ENCODE measurements at regions not wholly inside any gene's neighbourhood (a gene's known extent, or its start where the extent isn't known, plus 50 kb on each side); places are given as distances from the start of the nearest gene placed in this dataset.
"Not testable (repeated sequence)": the region's sequence is repeated elsewhere in the genome, so short reads cannot be mapped to it uniquely, and the experiment has no call there.

DNA sequence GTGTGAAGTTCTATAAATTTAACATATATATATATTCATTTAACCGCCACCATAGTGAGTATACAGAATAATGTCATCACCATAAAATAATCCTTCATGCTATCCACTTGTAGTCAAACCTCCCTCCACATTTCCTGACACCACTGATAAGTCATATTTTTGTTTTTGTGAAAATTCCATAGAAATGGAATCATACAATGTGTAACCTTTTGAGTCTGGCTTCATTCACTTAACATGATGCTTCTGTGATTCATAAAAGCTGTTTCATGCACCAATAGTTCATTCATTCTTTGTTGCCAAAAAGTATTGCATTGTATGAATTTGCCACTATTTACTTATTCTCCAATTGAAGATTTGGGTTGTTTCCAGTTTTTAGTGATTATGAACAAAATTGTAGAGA is 497.5 kb upstream of the PCDH20 start:
- no peak for DNase-seq (ENCODE audit: low read depth in 2 of 2)

DNA sequence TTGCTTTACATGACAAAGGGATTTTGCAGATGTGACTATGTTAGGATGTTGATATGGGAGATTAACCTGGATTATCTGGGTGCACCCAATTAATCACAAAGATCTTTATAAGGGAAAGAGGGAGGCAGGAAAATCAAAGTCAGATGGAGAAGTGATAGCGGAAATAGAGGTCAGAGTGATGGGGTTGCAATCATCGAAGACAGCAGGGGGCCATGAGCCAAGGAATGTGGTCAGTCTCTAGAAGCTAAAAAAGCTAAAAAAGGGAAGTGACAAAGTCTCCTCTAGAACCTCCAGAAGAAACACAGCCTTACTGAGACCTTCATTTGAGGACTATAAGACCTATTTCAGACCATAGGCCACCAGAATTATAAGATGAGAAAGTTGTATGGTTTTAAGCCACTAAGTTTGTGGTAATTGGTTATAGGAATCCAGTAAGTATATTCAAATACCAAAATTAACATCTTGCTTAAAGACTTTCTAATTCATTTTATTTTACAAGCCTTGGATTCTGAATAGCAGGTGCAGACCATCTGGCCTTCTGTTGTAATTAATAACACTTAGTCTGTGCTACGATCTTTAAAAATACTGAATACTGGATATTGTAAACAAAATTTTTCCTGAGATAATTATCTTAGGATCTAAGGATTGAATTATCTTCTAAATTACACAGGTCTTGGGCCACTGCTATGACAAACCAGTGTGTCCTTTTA is 493.4 kb upstream of the PCDH20 start:
- no peak for DNase-seq (ENCODE audit: low read depth in 2 of 2)

DNA sequence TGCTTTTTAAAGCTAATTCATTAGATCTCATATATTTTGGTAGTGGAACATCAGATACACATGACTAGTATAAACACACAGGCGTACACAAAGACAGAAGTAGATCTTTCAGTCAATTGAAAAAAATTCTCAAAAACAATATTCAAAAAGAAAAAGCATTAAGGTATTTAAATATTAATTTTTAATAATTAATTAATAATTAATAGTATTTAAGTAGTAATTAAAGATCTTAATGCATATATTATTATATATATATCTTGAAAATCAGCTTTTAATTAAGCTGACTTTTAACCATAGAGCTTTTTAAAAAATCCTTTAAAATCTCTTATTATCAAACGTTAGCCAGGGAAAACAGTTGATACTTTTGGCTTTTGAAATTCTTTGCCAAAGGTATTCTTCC is 489.4 kb upstream of the PCDH20 start:
- no peak for DNase-seq (ENCODE audit: low read depth in 2 of 2)

DNA sequence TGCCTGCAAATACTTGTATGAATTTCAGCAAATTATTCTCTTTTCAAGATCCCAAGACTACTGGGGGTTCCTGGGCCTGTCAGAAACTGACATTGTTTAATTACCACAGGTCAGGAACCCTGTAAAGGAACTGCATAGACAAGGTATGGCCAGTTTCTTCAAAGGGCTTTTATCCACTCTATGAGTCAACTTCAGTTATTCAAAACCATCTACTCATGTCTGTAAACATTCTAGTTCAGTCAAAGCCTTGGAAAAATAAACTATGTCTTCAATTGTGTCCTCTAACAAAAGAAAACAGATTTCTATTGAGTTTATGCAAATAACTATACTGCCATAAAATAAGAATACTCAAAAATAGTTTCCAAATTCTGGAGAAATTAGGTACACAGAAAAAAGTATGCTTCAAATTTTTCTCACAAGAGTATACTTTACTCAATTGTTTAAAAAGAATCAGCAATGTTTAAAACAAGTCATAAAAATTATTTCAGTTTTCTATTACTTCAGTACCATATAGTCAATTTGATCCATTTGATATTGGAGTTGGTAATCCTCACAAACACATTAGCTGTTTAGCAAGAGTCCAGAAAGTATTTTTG is 486.4 kb upstream of the PCDH20 start:
- DNase-seq (ENCODE audit: low read depth in 2 of 2): no peak

DNA sequence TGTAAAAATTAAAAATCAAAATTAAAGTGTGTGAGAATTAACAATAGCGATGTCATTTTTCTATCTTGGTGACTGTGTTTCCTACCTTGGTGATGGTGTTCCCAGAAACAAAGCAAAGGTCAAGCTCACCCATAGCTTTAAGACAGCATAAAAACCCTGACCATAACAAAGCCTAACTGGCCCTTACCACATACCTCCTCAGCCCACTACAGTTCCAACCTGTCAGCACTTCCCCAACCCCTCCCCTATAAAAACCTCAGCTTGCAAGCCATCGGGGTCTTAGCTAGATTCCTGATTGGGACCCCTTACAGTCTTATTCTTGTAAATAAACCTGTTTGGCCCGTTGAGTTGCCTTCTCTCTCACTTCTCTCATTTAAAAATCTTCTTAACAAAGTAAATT is 484.4 kb upstream of the PCDH20 start:
- no peak for DNase-seq (ENCODE audit: low read depth in 2 of 2)

DNA sequence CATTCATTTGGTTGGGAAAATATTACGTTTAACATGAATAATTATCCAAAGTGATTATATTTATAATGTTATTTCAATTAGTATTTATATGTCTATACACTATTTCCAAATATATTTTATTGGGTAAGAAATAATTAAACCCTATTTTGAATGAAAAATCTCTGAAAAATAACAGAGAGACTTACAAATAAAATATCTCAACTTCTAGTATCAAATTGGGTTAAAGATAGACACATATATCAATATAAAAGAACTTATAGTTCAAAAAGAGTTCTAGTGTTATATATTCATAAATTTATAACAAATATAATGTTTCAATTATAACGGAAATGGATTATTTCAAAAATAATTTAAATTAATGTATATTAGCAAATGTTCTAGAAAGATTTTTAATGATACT is 482.6 kb upstream of the PCDH20 start:
- DNase-seq (ENCODE audit: low read depth in 2 of 2): no peak

DNA sequence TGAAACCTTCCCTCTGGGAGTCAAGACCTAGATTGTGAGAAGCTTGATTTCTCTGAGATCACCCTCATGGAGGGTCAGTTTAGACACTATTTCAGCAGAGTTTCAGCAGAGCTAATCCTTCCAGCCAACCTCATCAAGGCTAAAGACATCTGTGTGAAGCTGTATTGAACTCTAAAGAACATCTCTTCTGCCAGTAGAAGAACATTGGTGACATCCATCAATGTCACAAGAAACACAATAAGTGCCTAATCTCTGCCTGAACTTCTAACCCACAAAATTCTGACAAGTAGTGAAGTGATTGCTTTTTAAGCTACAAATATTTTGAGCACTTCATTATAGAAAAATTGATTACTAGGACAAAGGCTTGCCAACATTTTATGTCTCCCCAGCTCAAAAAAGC is 475.8 kb upstream of the PCDH20 start:
- DNase-seq (ENCODE audit: low read depth in 2 of 2): no peak

DNA sequence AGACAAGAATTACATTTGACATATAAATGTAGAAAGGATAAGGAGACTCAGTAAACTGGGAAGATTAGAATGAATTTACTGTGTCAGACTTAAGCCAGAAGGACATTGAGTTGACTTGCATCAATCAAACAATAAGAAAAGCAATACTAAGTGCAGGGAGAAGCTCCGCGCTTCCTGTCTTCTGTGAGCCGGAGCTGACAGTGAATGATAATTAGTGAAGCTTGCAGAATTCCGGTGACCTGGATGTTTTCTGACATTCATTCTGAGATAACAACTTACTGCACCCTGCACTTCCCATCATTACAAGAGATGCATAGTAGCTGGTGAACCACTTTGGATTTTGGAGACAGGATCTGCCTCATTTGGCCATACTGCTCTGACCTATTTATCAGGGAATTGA is 469.2 kb upstream of the PCDH20 start:
- DNase-seq (ENCODE audit: low read depth in 2 of 2): no peak

DNA sequence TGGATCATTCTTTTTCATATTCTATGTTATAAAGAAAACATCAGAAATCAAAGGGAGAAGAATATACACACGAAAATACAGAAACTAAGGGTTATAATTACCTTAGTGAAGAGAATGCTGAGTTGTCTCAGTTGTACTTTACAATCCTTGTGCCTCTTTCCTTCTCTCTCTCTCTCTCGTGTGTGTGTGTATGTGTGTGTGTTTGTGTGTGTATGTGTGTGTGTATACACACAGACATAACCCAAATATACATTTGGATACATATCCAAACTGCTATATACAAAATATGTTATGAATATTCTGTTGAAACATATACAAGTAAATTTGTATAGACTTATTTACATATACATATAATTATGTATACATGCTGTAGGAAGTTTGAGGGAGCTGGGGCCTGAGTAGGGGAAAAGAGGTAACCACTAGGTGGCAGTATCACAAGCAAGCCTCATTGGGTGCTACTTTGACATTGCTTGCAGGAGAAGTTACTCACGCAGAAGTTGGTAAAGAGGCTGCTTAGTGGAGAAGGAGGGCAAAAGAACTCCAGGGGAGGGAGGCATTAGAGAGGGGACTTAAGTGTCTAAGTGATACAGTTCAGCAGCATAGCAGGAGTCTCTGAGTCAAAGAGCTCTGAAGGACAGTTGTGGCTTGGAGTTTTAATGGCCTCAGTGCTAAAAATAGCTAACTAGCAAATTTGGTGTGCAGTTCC is 465.1 kb upstream of the PCDH20 start:
- no peak for DNase-seq (ENCODE audit: low read depth in 2 of 2)

DNA sequence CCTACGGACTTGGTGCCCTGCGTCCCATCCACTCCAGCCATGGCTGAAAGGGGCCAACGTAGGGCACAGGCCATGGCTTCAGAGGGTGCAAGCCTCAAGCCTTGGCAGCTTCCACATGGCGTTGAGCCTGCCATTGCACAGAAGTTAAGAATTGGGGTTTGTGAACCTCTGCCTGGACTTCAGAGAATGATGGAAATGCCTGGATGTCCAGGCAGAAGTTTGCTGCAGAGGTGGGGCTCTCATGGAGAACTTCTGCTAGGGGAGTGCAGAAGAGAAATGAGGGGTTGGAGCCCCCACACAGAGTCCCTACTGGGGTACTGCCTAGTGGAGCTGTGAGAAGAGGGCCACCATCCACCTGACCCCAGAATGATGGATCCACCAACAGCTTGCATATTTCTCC is 462.9 kb upstream of the PCDH20 start:
- DNase-seq (ENCODE audit: low read depth in 2 of 2): not testable (repeated sequence)

DNA sequence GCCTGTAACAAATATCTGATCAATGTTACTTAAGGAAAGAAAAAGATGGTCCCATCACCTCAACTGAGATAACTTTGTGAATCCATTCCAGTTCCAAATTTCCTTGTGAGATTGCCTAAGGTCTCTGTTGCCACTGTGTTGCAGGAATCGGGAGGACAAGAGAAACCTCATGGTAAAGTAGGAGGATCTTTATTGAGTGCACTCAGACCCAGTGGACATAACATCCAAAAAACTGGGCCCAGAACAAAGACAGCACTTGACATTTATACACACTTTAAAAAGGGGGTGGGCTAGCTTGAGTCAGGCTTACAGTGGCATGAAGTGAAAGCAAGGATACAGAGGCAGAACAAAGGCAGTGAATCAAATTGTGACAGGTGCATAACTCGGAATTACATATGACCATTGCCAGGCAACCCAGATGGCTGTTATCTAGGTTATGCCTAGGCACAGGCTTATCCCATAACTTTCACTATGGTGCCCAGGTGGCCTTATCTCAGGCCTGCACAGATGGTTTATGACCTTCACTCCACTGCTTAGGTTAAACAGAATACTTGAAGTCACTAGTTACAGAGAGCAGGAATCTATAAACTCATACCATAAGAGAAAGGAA is 459.4 kb upstream of the PCDH20 start:
- no peak for DNase-seq (ENCODE audit: low read depth in 2 of 2)

DNA sequence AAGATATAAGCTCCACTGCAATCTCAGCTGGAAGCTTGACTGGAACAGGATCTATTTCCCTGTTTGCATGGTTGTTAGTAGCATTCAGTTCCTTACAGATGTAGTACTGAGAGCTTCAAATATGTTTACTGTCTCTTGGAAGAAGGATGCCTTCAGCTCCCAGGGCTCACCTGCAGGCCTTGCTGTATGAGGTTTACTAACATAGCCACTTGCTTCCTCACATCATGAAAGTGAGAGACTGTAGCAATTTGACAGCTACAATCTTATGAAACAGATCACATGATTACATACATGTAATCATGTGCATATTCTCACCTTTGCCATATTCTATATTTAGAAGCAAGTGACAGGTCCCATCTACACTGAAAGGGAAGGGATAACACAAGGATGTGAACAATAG is 458.1 kb upstream of the PCDH20 start:
- DNase-seq (ENCODE audit: low read depth in 2 of 2): no peak

DNA sequence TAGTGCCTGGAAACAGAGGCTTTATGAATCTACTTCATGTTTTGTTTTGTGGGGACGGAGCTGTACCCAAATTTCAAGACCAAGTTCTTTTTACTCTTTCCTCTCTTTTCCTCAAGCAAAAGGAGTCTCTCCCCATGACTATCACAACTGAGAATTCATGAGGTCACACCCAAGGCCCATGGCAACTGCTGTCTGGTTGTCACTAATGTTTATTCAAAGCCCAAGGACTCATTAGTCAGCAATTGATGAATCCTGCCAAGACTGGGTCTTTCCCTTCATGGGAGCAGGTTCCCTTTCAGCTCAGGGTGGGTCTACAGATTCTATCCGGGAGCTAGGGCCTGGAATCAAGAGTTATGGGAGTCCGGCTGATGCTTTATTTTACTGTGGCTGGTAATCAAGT is 441.5 kb upstream of the PCDH20 start:
- no peak for DNase-seq (ENCODE audit: low read depth in 2 of 2)

DNA sequence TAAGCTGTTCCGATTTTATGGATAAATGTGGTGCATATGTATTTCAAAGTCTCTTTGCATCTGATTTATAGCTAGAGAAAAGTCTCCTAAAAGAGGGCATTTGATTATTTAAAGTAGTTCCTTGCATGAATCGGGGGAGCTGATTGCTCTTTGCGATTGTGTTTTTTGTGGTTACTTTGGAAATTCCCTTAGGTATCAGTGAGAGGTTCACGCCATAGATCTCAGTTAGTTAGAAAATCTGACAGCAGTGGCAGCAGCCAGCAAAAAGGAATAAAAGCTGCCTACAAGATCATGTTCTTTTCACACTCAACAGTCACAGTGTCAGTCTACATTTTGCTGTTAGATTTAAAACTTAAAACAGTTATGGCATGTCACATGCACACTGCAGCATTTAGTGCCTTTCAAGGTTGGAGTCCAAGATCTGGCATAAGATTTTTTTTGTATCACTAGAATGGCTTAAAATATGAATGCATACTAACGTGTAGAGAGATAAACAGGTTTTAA is 436.5 kb upstream of the PCDH20 start:
- no peak for DNase-seq (ENCODE audit: low read depth in 2 of 2)

DNA sequence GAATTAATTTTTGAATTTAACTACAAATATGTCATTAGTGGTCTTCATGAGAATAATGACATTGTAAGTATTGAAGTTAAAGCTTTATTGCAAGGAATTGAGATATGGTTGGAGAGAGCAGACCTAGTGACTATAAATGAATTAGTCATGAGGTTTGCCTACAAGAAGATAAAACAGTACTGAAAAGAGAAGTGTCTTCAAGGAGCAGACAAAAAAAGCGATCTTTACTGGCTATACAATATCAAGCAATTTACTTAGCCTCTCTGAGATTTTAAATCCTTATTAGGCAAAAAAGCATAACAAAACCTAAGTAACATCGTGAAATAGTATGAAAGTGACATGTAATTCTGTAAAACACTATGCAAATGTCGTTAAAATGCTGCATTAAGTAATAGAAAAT is 435.1 kb upstream of the PCDH20 start:
- DNase-seq (ENCODE audit: low read depth in 2 of 2): no peak

DNA sequence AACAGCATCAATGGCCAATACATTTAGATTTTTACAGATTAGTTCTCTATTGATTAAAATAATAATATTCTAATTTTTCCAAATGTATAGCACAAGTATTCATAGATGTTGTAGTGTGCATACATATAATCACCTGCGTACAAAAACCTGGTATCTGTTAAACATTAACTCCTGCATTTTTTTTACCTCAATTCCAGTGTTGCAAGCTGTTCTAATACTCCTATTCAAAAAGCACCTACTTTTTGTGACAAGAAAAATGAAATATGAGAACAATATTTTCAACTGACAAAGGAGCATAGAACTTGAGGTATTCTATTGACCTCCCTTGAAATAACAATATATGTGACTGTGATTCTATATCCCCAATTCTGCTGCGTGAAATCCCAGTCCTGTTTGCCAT is 422.9 kb upstream of the PCDH20 start:
- DNase-seq (ENCODE audit: low read depth in 2 of 2): no peak

DNA sequence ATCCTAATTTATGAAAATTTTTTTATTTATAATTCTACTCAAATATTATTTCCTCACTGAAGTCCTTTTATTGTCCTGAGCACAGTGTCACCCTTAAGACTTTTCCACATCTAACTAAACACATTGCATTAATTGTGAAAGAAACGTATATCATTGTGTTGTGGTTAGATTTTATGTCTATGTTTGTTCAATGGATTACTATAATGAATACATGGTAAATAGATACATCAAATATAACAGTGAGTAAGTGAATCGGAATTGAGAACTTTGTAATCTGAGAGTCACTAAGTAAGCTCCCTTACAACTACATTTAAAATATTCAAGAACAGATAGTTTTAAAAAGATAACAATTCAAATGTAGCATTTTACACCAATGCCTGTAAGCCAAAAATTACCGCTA is 417.6 kb upstream of the PCDH20 start:
- DNase-seq (ENCODE audit: low read depth in 2 of 2): no peak

DNA sequence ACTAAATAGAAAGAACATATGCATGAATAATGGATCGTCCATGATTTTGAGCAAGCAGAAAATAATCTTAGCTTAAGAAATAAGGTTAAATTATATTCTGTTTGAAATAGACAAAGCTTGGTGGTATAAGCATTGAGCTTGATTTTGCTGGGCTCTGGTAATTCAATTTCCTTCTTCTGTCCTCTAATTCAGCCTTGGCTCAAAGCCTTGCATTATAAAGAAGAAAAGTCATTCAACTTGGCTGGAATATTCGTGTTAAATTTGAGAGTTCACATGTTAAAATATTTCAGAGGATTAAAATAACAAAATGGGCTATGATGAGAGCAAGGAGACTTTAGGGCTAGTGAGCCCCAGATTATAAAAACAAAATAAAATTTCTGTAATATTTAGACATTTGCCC is 415.4 kb upstream of the PCDH20 start:
- no peak for DNase-seq (ENCODE audit: low read depth in 2 of 2)

DNA sequence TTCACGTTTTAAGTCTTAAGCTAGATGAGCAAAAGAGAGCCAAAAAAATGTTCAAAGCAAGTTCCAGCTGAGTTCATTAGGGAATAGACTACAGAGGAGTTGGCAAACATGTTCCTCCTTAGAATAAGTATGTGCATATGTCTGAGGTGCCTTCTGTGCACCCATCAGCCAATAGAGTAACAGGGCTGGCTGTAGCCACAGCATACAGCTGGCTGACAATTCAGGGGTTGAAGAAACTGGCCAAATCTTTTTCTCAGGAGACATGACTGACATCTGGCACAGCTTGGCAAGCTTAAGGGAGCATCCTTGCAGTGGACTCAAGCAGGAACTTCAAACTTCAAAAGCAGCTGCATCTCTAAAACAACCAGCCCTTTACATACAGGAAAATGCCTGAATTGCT is 414.8 kb upstream of the PCDH20 start:
- DNase-seq (ENCODE audit: low read depth in 2 of 2): no peak

DNA sequence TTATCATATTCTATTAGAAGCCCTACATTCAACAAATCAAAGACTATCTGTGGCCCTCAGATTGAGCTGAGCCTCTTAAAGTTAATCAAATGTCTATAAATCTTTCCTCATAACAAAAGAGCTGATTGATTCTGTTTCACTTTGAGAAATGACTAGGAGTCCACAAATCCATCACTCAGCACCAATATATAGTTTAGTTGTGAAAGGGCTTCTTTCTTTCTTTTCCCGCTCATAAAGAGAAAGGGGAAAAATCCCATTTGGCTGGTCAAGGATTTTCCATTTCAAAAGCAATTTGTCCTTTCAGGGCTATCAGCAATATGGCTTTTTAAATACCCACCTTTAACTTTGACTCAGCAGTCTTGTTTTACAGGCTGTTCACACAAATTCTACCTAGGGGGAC is 408.5 kb upstream of the PCDH20 start:
- DNase-seq (ENCODE audit: low read depth in 2 of 2): no peak

DNA sequence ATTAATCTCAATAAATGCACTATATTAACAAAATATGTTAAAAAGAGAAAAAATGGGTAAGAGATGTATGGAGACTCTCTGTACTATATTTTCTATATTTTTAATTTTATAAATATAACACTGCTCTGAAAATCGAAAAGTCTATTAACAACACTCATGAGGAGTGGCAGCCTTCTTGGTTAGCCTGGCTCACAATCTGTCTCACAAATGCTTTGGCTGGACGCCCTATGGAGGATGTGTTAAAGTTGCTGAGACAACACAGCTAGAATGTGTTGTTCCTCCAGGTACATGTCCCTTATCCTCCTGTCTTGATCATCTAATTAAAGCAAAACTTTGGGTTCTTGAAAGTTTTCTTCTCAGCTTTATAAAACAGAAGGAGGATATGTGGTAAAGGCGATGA is 396.6 kb upstream of the PCDH20 start:
- DNase-seq (ENCODE audit: low read depth in 2 of 2): no peak

DNA sequence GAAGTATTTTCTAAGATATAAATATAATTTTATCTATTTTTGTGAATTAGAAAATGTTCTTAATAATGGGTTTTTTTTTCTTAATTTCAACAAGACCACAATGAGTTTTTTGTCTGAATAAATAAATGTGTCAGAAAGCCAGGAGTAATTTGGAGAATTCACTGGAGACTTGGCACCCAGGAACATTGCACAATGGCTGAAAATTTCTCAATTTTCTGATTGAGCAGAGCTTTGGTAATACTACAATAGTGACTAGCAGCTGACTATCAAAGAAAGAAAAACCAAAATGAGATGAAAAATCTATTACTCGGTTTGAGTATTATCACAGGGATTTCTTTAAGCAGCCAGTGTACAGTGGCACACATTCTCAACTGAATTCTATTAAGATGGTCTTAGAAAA is 394.4 kb upstream of the PCDH20 start:
- no peak for DNase-seq (ENCODE audit: low read depth in 2 of 2)

DNA sequence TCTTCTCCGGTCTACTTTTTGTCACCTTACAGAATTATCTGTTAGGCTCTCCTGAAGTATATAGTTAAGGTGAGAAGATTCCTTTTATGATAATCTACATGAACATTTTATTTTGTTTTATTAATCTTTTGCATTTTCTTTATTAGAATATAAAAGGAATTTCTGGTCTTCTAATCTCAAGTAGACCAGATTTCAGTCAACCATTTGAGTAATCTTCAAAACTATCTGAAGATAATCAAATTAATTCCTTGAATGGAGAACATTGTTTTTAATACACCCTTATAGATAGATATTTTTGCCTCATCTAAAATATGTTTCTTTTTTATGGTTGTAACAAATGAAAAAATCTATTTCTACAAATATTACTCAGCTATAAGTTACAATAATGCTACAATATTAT is 381.7 kb upstream of the PCDH20 start:
- DNase-seq (ENCODE audit: low read depth in 2 of 2): no peak

Measured in fibroblast of skin of left quadriceps (primary cell).